Suppressor macrophage (primary cell): ENCODE measurements at regions not wholly inside any gene's neighbourhood (a gene's known extent, or its start where the extent isn't known, plus 50 kb on each side); places are given as distances from the start of the nearest gene placed in this dataset.

Experiments used
- DNase-seq, 4 experiments: peaks; one replicate each; pipeline ENCODE4 v3.0.0-alpha.2; 2020 to 2022

DNA sequence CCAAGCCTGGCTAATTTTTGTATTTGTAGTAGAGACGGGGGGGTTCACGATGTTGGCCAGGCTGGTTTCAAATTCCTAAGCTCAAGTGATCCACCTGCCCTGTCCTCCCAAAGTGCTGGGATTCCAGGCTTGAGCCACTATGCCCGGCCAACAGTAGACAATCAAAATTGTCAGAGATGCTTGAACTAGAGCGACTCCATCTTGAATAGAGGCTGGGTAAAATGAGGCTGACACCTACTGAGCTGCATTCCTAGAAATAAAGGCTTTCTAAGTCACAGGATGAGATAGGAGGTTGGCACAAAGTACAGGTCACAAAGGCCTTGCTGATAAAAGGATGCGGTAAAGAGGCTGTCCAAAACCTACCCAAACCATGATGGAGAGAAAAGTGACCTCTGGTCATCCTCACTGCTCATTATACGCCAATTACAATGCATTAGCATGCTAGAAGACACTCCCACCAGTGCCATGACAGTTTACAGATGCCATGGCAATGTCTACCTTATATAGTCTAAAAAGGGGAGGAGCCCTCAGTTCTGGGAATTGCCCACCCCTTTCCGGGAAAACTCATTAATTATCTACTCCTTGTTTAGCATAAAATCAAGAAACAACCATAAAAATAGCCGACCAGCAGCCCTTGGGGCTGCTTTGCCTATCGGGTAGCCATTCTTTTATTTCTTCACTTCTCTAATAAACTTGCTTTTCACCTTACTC lies 134.5 kb downstream of the BAMBI start:
- DNase-seq = no peak

DNA sequence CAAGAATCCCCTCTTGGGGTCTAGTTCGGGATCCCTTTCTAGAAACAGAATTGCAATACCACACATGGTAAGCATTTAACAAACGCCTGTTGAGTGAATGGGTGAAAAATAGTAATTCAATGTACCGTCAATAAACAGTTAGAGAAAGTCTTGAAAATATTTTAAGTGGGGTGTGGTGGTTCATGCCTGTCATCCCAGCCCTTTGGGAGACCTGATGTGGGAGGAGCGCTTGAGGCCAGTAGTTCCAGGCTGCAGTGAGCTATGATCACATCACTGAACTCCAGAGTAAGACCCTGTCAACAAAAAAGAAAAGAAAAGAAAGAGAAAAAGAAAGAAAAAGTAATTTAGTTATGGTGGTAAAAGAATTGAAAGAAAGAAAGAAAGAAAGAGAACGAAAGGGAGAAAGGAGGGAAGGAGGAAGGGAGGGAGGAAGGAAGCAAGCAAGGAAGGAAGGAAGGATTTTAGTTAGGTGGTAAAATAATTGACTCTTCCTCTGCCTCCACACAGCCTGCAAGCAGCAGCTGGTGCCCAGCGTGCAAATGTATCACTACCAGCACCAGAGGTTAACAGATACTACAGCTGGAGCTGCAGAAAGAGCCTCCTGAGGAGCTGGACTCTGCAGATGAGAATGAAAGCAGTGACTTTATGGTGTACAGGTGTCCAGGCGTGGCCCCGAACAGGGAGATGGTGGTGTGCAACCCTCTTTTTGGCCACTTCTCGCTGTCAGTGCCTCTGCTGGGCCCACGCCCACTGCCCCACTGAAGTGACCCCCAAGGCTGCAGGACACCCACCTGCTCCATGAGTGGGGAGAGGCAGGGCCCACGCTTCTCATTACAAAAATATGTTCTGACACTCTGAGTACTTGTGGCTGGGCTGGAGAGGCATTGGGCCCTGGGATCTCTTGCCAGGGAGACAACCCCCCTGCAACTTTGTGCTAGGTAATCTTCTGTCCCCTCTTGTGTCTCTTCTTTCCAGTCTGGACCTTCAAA lies 135.4 kb downstream of the BAMBI start:
- DNase-seq = no peak

DNA sequence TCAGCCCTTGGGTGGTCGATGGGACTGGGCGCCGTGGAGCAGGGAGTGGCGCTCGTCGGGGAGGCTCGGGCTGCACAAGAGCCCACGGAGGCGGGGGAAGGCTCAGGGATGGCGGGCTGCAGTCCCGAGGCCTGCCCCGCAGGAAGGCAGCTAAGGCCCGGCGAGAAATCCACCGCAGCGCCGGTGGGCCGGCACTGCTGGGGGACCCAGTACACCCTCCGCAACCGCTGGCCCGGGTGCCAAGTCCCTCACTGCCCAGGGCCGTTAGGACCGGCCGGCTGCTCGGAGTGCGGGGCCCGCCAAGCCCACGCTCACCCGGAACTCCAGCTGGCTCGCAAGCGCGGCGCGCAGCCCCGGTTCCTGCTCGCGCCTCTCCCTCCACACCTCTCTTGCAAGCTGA lies 138.4 kb downstream of the BAMBI start:
- no peak for DNase-seq

DNA sequence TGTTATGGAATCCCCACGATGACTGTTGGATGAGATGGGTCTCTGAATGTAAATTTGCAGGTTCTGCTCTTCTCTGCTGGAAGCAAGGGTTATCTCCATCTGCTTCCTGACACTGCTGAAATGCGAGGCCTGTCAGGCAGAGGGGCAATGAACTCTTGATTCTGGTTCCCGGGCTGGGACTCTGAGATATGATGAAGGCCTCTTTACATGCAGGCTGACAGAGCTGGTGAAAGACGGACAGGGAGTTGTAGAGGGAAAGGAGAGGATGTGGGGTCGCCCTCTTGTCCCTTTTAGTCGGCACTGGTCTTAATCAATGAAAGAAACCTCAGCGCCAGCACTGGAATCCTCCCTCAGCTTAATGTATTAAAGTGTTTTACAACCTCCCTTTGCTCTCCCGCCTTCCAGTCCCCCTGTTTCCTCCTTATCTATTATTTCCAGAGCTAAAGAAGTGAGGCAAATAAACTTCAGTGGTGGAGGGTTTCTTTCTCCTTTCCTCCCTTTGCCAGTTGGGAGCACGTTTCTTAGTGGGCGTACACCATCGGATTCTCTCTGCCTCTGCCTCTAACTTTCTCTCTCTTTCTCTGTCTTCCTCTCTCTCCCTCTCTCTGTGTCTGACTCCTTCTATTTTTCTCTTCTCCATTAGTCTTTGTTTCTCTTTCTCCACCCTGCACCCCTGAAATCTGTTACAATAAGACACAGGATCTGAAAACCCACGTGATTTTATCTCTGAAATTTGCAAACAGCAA lies 145.6 kb downstream of the BAMBI start:
- DNase-seq = no peak

DNA sequence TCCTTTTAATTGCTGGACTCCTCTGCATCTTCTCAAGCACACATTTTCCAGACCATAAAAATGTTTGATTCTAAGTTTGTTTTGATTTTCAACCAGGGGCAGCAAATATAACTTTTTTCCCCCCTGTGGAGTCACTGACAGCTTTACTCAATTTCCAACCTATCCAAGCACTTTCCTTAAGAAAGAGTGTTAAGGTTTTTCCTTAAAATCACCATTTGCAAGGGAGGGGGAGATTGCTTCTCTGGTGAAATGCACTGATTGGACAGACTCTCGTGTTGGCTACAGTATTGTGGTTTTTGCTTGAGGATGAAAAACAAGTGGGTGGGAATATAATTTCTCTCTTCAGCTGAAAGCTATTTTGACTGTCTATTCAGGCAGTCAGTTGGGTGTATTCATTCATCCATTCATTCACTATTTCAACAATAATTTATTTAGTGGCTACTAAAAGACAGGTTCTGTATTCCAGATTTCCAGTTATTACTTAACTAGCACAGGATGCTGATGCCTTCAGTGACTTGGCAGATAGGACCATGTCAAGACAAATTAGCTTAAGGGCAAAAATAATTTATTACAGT lies 146.3 kb downstream of the BAMBI start:
- no peak for DNase-seq

DNA sequence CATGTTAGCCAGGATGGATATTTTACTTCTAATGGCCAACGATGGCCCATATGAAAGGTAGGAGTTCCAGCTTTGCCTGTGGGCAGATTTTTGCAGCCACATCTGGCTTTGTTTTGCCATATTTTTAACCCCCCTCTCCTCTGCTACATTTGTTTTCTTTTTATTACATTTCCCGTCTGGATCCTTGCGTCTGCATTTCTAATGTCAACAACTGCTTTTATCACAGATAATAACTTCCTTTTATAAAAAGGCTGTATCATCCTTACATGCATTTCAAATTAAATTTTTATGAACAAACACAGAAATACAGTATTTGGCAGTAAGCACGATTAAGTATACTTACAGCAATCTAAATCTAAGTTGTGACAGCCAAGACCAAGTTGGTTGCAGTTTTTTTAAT lies 156.0 kb downstream of the BAMBI start:
- no peak for DNase-seq

DNA sequence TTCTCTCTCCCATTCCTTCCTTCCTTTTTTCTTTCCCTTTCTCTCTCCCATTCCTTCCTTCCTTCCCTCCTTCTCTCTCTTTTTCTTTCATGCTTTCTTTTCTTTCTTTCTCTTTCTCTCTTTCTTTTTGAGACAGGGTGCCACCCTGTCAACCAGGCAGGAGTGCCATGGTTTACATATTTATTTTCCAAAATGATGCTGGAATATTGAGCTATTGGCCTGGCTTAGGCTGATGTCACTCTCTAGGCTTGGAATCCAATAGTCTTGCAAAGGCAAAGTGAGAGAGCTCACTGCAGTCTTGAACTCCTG lies 159.1 kb downstream of the BAMBI start:
- no peak for DNase-seq

DNA sequence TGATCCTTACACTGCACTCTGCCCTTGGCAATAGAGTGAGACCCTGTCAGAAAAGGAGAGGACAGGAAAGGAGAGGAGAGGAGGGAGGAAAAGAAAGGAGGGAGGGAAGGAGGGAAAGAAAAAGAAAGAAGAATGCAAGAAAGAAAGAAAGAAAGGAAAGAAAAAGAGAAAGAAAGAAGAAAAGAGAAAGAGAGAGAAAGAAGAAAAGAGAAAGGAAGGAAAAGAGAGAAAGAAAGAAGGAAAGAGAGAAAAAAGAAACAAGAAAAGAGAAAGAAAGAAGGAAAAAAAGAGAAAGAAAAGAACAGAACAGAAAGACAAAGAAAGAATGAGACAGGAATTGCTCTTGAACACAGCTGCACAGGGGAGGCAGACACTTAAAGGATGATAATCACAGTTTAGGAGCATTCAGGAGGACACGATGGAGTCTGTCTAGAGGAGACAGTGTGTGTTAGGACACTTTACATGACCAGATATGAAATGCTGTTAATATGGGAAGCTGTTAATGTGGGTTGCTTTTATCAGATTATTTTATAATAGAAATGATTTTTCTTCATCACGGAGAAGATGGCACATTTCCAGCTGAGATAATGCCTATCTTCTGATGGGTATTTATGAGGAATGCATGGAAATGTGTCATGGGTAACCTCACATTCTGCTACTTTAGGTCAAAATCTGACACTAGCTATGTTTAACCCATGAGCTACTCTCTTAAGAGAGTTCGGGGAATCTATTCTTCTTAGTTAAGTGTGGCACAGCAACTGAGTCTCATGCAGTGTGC lies 160.5 kb downstream of the BAMBI start:
- no peak for DNase-seq

DNA sequence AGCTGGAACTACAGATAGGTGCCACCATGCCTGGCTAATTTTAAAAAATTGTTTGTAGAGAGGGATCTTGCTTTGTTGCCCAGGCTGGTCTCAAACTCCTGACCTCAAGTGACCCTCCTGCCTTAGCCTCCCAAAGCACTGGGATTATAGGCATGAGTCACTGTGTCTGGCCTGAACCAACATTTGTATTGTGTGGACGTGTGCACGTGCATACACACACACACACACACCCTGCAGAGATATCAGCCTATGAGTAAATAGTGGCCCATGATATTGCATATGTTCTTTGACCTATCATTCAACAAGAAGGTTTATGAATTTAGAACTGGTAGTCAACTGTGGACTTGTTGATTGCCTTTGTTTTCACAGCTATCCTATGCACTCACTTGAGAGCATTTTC lies 161.6 kb downstream of the BAMBI start:
- DNase-seq = no peak

DNA sequence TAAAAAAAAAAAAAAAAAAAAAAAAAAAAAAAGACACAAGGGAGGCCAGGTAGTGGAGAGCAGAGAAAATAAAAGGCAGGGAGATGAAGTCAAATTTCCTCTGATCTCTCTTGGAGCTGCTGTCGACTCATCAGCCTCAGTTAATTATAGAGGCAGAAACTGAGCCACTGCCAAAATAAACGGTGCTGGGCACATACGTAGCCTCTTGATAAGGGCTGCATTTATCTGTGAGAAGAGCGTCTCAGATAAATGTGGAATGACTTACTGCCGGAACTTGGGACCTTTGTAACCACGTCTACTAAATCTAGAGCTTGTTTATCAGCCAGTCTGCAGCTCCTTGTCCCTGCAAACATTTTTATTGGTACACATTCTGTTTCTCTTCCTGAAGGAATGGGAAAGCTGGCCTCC lies 162.3 kb downstream of the BAMBI start:
- DNase-seq = no peak

DNA sequence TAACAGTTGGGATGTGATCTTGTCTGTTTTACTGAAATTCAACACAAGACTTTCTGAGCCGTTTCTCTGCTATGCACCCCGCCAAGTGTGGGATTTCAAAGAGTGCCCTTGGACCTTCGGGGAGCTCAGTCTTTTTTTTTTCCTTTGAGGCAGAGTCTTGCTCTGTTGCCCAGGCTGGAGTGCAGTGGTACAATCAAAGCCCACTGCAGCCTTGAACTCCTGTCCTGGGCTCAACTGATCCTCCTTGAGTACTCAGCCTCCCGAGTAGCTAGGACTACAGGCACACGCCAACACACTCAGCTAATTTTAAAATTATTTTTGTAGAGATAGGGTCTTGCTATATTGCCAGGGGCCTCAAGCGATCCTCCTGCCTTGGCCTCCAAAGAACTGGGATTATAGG lies 162.9 kb downstream of the BAMBI start:
- no peak for DNase-seq

DNA sequence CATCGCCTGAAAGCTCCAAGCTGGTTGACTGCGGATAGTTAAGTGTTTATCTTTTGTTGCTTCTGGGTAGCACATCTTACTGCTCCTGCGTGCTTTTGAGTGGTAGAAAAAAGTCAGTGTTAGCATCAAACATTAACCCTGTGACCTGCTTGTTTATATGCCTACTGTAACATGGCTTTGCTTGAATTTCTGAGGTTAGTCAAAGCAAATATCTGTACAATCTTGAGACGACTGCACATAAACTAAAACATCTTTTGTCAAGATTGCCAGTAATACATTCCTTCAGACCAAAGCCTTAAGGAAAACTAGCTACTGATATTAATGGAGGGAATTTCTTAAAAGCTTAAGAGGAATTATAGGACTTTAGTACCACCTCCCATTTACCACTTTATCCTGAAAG lies 163.7 kb downstream of the BAMBI start:
- no peak for DNase-seq

DNA sequence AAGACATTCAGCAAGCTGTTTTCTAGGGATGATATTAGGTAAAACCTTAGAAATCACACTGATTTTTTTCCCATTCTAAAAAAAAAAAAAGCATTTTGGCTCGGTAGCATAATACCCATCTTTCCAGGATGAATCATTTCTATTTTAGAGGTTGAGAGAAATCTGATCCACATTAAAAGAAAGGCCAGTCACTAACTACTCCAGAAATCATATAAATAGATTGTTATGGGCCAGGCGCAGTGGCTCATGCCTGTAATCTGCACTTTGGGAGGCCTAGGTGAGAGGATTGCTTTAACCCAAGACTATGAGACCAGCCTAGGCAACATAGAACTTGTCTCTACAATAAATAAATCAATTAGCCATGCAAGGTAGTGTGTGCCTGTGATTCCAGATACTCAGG lies 164.3 kb downstream of the BAMBI start:
- no peak for DNase-seq

DNA sequence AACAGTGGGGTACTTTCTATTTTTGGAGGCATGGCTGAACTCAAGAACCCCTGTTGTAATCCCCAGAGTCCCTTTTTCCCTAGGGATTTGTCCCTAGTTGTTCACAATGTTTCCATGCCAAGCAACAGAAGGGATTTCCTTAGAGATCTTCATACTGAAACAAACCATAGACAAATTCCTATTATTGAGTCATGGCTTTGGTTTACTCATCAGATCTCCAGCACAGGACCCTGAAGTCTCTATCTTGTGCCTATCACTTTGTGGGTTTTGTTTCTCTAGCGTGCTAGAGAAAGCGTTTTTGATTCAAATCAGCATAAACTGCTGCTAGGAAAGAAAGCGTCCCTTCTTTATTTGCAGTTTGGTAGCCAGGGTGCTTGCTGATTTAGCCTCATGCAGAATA lies 165.0 kb downstream of the BAMBI start:
- DNase-seq = no peak

DNA sequence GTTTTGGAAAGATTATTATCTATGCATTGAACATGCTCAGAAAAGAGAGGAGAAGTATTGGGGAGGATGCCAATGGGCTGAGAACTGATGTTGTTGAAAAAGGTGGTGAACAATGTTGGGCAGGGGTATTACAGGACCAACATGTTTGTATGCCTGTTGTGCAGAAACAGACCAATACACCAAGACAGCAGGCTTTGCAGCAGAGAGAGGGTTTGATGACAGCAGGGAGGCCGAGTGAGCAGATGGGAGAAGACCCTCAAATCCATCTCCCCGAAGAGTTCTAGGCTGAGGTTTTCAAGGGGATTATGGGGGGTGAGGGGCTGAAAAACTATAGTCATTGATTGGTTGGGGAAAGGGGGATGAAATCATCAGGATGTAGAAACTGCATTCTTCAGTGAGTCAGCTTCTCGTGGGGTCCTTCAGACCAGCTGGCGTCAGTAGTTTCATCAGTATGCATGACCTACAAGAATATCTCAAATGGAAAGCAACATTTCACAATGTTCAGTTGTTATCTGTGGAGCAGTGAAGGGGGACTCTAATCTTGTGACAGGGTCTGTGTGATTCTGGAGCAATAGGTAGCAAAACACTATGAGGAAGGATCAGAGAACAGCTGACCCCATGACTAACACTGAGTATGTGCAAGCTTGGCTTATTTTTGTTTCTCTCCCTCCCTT lies 167.8 kb downstream of the BAMBI start:
- no peak for DNase-seq

DNA sequence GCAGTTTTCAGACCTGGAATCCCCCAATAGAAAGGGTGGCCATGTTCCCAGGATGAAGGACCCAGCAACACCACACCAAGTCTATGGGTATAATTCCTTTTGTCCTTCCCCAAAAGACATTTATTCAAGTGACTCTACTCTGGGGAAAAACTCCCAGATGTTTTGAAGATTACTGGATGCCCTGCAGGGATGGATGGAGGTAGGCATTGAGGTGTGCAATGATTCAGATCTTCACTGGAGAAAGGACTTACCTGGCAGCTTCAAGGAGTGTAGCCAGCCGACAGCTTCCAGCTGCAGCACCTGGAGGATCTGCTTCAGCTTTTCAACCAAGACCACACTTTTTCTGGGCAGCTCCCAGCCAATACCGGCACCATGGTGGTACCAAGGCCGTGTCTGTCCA lies 172.0 kb downstream of the BAMBI start:
- no peak for DNase-seq

DNA sequence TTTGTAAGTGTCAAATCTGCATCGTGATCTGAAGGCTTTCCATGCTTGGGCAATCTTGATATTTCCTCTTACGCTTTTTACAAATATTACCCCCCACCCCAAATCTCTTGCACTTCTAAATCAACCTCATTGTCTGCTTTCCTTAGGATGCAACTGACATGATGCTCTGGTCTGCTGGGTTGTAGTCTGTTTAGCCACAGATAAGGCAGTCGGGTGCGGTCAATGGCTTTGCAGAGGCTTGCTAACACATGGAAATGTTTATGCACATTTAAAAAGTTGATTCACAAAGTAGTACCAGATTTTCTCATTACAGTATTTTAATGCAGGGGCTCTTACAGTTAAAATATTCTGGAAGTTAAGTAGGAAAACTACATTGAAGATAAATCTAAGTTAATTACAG lies 172.5 kb downstream of the BAMBI start:
- DNase-seq = no peak

DNA sequence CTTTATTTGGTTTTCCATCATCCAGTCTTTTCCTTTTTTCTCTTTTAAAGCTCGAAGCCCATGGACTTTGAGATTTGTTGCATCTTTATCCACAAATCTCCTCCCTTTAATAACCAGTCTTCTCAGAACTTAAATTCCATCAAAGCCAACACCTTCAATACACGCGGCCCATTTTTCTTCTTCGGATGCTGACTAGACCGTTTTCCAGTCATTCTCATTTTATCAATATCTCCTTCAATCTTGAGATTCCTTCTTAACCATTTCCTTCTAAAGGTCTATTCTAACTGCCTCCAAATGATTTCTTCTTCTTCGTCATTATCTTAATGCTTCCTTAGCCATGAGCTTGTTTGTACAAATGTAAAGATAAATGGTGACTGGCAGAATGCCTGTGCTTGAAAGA lies 173.5 kb downstream of the BAMBI start:
- no peak for DNase-seq

DNA sequence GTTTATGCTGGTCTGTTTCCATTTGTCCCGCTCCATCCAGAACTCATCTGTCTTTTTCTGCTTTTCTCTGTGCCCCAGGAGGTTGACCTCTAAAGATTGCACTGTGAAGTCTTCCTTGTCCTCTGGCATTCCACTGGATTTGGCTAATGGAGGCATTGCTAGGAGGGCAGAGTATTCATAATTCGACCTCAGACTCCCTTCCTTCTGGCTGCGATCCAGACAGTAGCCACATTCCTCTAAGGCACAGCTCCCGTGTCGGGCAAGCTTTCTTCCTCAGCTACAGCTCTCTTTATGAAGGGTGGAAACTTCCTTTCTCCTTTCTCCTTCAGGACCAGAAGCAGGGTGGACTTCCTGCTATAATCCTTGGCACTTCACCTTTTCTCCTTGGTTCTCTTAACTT lies 175.9 kb downstream of the BAMBI start:
- no peak for DNase-seq

DNA sequence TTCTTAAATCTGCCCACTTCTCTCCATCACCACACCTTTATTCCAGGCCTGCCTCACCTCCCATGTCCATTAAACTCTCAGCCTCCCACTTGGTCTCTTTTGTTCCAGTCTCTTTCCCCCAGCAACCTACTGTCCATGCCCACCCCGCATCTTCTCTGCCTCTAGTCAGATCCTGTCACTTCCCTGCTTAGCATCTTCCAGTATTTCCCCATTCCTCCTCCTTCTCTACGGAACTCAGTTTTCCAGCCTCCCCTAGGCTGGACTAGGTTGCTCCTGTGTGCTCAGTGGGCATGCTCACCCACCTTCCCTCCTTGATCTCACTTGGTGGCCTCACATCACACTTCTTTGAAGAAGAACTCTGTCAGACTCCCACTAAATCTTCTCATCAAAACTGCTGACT lies 179.8 kb downstream of the BAMBI start:
- no peak for DNase-seq

DNA sequence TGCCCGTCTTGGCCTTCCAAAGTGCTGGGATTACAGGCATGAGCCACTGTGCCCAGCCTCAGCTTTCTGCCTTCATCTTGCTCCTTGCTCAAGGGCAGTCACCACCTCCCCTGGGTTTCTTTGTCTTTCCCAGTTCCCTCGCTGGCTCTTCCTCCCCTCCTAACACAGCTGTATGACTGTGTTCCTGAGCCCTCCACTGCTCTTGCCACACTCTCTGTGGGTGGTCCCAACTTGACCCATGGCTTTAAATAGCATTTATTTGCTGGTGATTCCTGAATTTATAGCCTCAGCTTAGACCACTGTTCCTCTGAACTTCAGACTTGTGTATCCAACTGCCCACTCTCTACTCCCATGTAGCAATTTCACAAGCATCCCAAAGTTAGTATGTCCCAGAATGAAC lies 181.3 kb downstream of the BAMBI start:
- no peak for DNase-seq

DNA sequence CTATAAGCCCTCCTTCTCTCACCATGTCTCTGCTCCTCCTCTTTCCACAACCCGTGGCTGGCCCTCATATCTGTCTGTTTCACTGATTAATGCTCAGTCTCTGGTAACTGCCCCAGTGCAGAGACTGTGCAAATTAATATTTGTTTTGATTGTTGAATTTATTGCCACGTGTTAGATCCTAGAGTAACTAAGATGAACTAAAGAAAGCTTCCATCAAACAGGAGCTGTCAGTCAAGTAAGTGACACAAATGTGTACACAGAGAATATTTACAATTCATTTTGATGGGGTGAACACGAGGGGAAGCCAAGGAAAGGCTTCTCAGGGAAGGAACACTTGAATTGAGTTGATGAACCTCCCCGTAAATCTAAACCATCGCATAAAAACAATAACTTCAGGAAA lies 182.5 kb downstream of the BAMBI start:
- DNase-seq = no peak
